ENCODE measurements at regions not wholly inside any gene's neighbourhood (a gene's known extent, or its start where the extent isn't known, plus 50 kb on each side); places are given as distances from the start of the nearest gene placed in this dataset.

DNA sequence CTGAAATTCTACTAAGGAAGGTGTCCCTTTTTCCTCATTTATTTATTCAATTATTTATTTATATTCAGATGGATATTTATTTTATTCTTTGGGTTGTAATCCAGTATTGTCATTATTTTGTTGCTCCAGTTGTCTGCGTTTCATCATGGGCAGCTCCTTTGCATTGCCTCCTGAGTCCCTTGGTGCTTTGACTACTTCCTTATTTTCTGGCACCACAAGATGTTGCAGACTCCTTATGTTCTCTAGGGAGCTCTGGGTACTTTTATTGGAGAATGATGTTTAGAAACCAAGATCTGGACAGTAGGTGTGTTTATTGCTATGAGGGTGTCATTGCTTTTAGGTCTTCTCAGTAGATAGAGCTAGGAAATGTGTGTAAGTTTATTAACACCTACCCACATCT, 59.9 kb upstream of the ERRFI1 start:
- no peak for DNase-seq (ENCODE audit: low read depth, low spot score)

DNA sequence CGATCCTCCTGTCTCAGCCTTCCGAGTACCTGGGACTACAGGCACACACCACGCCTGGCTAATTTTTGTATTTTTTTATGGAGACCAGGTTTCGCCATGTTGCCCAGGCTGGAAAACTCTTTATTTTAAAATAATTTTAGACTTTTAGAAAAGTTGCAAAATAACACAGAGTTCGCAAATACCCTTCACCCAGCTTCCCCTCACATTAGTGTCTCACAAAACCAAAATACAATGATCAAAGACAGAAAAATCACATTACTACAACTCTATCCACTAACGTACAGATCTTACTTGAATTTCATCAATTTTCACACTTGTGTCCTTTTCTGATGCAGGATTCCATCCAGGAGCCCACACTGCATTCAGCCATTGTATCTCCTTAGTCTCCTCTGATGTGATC, 58.8 kb upstream of the ERRFI1 start:
- no peak for DNase-seq (ENCODE audit: low read depth, low spot score)

DNA sequence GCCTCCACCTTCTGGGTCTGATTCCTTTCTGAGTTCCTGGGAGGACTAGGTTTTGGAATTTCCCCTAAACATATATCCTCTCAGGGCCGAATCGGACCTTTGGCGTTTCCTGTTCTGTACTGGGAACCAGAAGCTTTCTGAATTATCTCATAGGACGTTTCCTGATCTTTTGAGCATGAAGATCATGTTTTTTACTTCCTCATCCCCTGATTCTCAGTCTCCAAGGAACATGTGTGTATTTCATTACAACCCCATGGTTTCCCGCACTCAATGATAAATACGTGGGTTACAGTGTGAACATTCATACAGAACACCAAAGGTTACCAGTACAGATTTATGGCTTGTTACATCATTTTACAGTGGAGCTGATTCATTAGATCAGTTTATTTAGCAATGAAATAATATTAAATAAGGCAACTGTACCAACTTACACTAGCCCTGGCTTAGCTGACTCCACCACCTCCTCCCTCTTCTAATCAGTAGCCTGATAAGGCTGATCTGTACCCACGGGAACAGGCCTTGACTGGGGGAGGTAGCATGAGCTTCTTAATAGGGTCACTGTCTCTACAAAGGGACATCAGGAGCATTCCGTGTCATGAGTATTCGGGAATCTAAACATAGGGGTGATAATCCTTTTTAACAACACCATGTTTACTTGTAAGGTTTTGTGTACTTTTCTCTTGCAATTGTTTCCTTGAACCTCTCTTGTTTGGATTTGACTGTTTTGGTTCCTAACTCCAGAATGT, 57.8 kb upstream of the ERRFI1 start:
- no peak for DNase-seq (ENCODE audit: low read depth, low spot score)

DNA sequence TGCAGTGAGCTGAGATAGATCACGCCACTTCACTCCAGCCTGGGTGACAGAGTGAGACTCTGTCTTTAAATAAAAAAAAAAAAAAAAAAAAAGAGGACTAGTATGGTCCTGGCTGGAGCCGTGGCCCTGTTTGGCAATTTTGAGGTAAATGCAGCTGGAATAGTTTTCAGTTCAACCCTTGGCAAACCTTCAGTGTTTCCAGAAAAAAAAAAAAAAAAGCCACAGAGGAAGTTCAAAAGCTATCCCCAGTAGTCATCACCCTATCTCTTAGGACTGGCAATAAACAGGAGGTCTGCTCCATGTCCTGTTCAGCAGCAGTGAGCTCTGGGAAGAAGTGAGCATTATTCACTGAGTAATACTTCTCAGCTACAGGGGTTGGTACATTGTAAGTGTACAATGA, 56.8 kb upstream of the ERRFI1 start:
- DNase-seq (ENCODE audit: low read depth, low spot score): no peak

DNA sequence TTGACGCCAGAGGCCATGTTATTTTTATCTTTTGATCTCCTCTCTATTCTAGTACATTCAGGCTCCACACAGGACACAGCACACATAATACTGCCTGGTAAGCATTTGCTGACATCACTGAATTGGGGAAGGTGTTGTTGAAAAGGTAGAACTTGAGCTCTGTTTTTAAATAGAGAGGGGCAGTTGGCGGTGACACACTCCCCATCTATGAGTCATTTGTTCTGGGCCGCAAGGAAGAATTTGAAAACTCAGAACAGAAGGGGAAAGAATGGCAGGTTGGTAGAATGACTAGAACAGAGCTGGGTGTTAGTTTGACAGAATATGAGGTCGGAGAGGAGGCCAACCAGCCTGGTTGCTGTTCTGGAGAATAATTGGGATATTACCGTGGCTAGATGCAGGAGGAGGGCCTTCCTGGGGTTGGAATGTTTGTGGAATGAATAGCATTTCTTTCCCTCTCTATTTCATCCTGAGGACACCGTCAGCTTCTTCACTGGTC, 52.1 kb upstream of the ERRFI1 start:
- no peak for DNase-seq (ENCODE audit: low read depth, low spot score)

DNA sequence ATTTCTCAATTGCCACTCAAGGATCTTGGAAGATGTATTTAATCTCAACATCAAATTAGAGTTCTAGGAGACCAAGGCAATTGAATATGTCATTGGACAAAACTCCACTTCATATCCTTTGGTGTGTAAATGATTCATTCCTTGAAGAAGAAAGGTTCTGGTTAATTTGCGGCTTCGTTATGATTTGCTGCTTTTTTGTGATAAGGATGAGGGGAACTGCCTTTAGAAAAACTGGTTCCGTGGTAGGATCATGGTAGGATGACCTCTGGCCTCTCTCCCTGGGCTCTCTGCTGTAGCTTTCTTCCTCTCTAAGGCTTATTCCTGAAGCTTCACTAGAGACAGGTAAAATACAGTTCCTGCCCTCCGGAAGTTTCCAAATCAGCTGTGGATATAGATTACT, 51.5 kb upstream of the ERRFI1 start:
- DNase-seq (ENCODE audit: low read depth, low spot score): no peak

DNA sequence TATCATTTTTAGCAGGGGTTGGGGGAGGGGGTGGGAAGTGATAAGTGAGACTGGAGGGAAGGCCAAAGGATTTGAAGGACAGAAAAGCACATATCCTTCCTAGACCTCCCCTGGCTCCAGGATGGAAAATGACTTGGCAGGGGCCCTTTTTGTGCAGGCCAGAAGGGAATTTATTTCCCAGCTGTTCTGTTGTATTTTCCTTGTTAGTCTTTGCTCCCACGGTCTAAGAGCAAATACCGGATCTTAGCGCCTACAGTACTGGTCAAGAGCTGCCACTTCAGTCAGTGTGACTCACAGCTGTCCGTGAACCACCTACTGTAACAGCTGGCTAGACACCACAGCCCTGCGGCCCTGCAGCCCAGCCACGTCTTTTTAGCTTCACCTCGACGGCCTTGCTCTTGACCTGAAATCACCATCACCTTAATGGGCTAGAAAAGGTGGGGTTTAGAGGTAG, 51.0 kb upstream of the ERRFI1 start:
- DNase-seq (ENCODE audit: low read depth, low spot score): no peak

DNA sequence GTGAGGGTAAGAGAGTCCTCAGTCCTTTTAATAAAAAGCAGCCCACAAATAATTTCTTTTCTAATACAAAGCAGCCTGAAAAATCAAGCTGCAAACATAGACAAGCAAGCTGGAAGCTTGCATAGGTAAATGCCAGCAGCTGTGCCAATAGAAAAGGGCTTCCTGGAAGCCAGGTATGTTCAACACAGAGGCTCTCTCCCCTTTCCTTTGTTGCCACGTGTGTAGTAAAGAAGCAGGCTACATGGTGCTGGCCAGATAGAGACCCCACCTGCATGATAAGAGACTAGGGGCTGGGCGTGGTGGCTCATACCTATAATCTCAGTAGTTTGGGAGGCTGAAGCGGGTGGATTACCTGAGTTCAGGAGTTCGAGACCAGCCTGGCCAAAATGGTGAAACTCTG, 50.1 kb upstream of the ERRFI1 start:
- DNase-seq (ENCODE audit: low read depth, low spot score): no peak

Data from activated CD4-positive, CD25-positive, alpha-beta regulatory T cell treated with anti-CD3 and anti-CD28 coated beads, Interleukin-2, amount 50 U/mL, for 16 hours (primary cell).